Neural crest cell (in vitro differentiated cells): ENCODE measurements at regions not wholly inside any gene's neighbourhood (a gene's known extent, or its start where the extent isn't known, plus 50 kb on each side); places are given as distances from the start of the nearest gene placed in this dataset.
A peak's percentile ranks its signal among the peaks of the same experiment; 100 is the strongest.

Source experiments
- DNase-seq: peaks from one replicate; pipeline ENCODE4 v3.0.0; 2021; ENCODE audit warnings: low read depth, mixed read lengths, low spot score
- H3K27ac Mint-ChIP-seq: one replicate; pipeline ENCODE4 v1.8.0; 2021; ENCODE audit warnings: mild to moderate bottlenecking, mixed read lengths; ENCODE audit not compliant: unreplicated experiment
- H3K27me3 Mint-ChIP-seq: 2 replicates; pipeline ENCODE4 v1.8.0; 2021; ENCODE audit warnings: low read depth, mild to moderate bottlenecking, mixed read lengths
- H3K36me3 Mint-ChIP-seq: 2 replicates; pipeline ENCODE4 v1.8.0; 2021; ENCODE audit warnings: low read depth, mild to moderate bottlenecking, mixed read lengths
- H3K4me1 Mint-ChIP-seq: 2 replicates; pipeline ENCODE4 v1.8.0; 2021; ENCODE audit warnings: mixed read lengths
- H3K4me3 Mint-ChIP-seq: one replicate; pipeline ENCODE4 v1.8.0; 2021; ENCODE audit warnings: mild to moderate bottlenecking, mixed read lengths
- H3K9me3 Mint-ChIP-seq: 2 replicates; pipeline ENCODE4 v1.8.0; 2021; ENCODE audit warnings: mixed read lengths
- CTCF ChIP-seq: fragments of 200-600 bp; sonication (generic); conservative IDR thresholded peaks from 2 replicates; pipeline ENCODE4 v1.5.0; 2021; ENCODE audit warnings: antibody characterized with exemption, mild to moderate bottlenecking

- DNase-seq: no peak
- Mint-ChIP-seq H3K9me3 (peaks cover 5% of the 10 kb centered on the region), H3K27ac (no peak overlapping the region), H3K36me3 (no peaks in the 10 kb centered on the region), H3K4me3 (no peak overlapping the region), H3K27me3 (peaks cover 2% of the 10 kb centered on the region), H3K4me1 (peaks cover 8% of the 10 kb centered on the region)
- TF ChIP-seq CTCF: no peak
These were observed 117.4 kb upstream of the GRPR start for GRCh38 chrX:16005917-16006316.

- Mint-ChIP-seq H3K9me3 (peaks cover 7% of the 10 kb centered on the region), H3K27me3 (peaks cover 2% of the 10 kb centered on the region), H3K4me3 (no peak overlapping the region), H3K36me3 (no peaks in the 10 kb centered on the region), H3K4me1 (peaks cover 8% of the 10 kb centered on the region), H3K27ac (no peak overlapping the region)
- no peak for DNase-seq
- TF ChIP-seq CTCF: no peak
These were observed 121.2 kb upstream of the GRPR start for GRCh38 chrX:16002185-16002584.

- Mint-ChIP-seq H3K36me3 (peaks cover 2% of the 10 kb centered on the region), H3K27me3 (no peaks in the 10 kb centered on the region), H3K4me1 (no peaks in the 10 kb centered on the region), H3K27ac (no peak overlapping the region), H3K4me3 (no peak overlapping the region), H3K9me3 (peaks cover 11% of the 10 kb centered on the region)
- TF ChIP-seq CTCF: no peak
- DNase-seq: no peak
These were observed 125.0 kb upstream of the GRPR start for GRCh38 chrX:15998350-15998749.

- peaks cover 11% of the 10 kb centered on the region for H3K9me3 Mint-ChIP-seq
- H3K27ac Mint-ChIP-seq: no peak overlapping the region
- TF ChIP-seq CTCF: no peak
- H3K4me3 Mint-ChIP-seq: no peak overlapping the region
- DNase-seq: no peak
- peaks cover 28% of the 10 kb centered on the region for H3K4me1 Mint-ChIP-seq
- H3K27me3 Mint-ChIP-seq: no peaks in the 10 kb centered on the region
- peaks cover 2% of the 10 kb centered on the region for H3K36me3 Mint-ChIP-seq
These were observed 133.6 kb upstream of the GRPR start for GRCh38 chrX:15989716-15990115.

GRCh38 chrX:15988661-15989603, 134.3 kb upstream of the AP1S2 start:
- Mint-ChIP-seq H3K27ac (peak overlapping the region; percentile 86), H3K4me3 (peak overlapping the region; percentile 5), H3K27me3 (no peaks in the 10 kb centered on the region), H3K4me1 (peaks cover 28% of the 10 kb centered on the region), H3K36me3 (peaks cover 2% of the 10 kb centered on the region), H3K9me3 (peaks cover 7% of the 10 kb centered on the region)
- no peak for TF ChIP-seq CTCF
- DNase-seq: no peak
